K562 (cell line): ENCODE measurements at regions not wholly inside any gene's neighbourhood (a gene's known extent, or its start where the extent isn't known, plus 50 kb on each side); places are given as distances from the start of the nearest gene placed in this dataset.

Experiments
- ATAC-seq: fragments of 200-7000 bp; cut with Tn5 transposase; 3 replicates; pipeline ENCODE4 v1.9.1; 2020; ENCODE audit warnings: moderate library complexity
- BruUV-seq: library from RNA; stranded (reverse); fragments of 400-500 nt; replicated peaks from 2 replicates; lab custom pipeline; 2021; lab: Mats Ljungman, UMichigan
- CTCF ChIA-PET: fragments of 300-600 bp; formaldehyde crosslinking; extraction: SDS; loops from one replicate; lab custom pipeline; 2021; ENCODE audit warnings: low intra/inter-chr PET ratio; lab: Yijun Ruan, JAX
- POLR2A ChIA-PET: fragments of 300-600, 350-650 bp; sonication (Branson Sonifier 250); formaldehyde crosslinking; extraction: SDS; loops from one replicate; lab custom pipeline; 2021; ENCODE audit warnings: antibody characterized with exemption, inconsistent platforms; lab: Yijun Ruan, JAX
- DNase-seq, 4 experiments: peaks; one replicate each; pipeline versions ENCODE4 v3.0.0 to v3.0.0-alpha.2; 2011 to 2018; ENCODE audit warnings: low spot score in 3 of 4, mixed read lengths in 3 of 4; ENCODE audit errors: extremely low read depth in 1 of 4
- FAIRE-seq: peaks from 2 replicates; lab custom pipeline; 2011; peaks lifted over from hg19 to GRCh38; lab: Jason Lieb, UNC
- H2AFZ ChIP-seq: 2 replicates; pipeline ENCODE4 v1.6.0; 2011; ENCODE audit warnings: low read depth, low read length, control low read depth, inconsistent platforms
- H3K27ac ChIP-seq: fragments of 200-600 bp; 3 replicates; pipeline ENCODE4 v1.8.0; 2011; ENCODE audit warnings: low read depth, mild to moderate bottlenecking, control low read depth, inconsistent platforms, low read length, moderate library complexity, mixed read lengths; ENCODE audit errors: extremely low read depth
- H3K27me3 ChIP-seq, 2 experiments: fragments of 300-600 bp in 1 of 2; 2 replicates in 1 of 2; 3 replicates in 1 of 2; pipeline versions ENCODE4 v1.6.0 to v1.8.0; 2011; ENCODE audit warnings: inconsistent platforms in 2 of 2, low read length in 2 of 2, mild to moderate bottlenecking in 1 of 2, mixed read lengths in 1 of 2, moderate library complexity in 1 of 2; ENCODE audit not compliant: control insufficient read depth in 2 of 2, insufficient read depth in 2 of 2
- H3K36me3 ChIP-seq: fragments of 300-600 bp; 3 replicates; pipeline ENCODE4 v1.8.0; 2011; ENCODE audit warnings: mild to moderate bottlenecking, low read length, inconsistent platforms; ENCODE audit not compliant: control insufficient read depth, insufficient read depth
- H3K4me1 ChIP-seq, 2 experiments: fragments of 200-600 bp in 1 of 2; replicated peaks in 1 of 2; 2 replicates in 1 of 2; 3 replicates in 1 of 2; pipeline versions ENCODE4 v1.5.1 to v1.8.0; 2011; ENCODE audit warnings: inconsistent platforms in 2 of 2, low read length in 2 of 2, mild to moderate bottlenecking in 1 of 2, mixed read lengths in 1 of 2, moderate library complexity in 1 of 2; ENCODE audit not compliant: control insufficient read depth in 2 of 2, insufficient read depth in 2 of 2
- H3K4me2 ChIP-seq: 2 replicates; pipeline ENCODE4 v1.6.1; 2011; ENCODE audit warnings: low read length, control low read depth, inconsistent platforms, mixed read lengths; ENCODE audit not compliant: insufficient read depth
- H3K4me3 ChIP-seq: fragments of 200-600 bp; sonication (generic), shearing (Covaris generic); 2 replicates; pipeline ENCODE4 v1.5.1; 2016; ENCODE audit warnings: control low read depth, inconsistent platforms
- H3K79me2 ChIP-seq: fragments of 200-600 bp; 3 replicates; pipeline ENCODE4 v1.8.0; 2011; ENCODE audit warnings: low read length, inconsistent platforms; ENCODE audit not compliant: control insufficient read depth, insufficient read depth
- H3K9ac ChIP-seq, 2 experiments: 2 replicates each; pipeline versions ENCODE4 v1.6.0 to v1.6.1; 2011; ENCODE audit warnings: low read depth in 2 of 2, low read length in 2 of 2, control low read depth in 1 of 2, inconsistent platforms in 1 of 2, mild to moderate bottlenecking in 1 of 2, mixed read lengths in 1 of 2; ENCODE audit not compliant: insufficient read depth in 1 of 2
- H3K9me1 ChIP-seq: one replicate; pipeline ENCODE4 v1.6.0; 2011; ENCODE audit warnings: inconsistent platforms, mild to moderate bottlenecking, low read length, moderate library complexity; ENCODE audit not compliant: control insufficient read depth, insufficient read depth
- H3K9me3 ChIP-seq: replicated peaks from 2 replicates; pipeline ENCODE4 v1.5.1; 2011; ENCODE audit warnings: low read depth, low read length, inconsistent platforms; ENCODE audit not compliant: control insufficient read depth, insufficient read depth
- H4K20me1 ChIP-seq: replicated peaks from 2 replicates; pipeline ENCODE4 v1.6.1; 2011; ENCODE audit warnings: low read length, inconsistent platforms, mixed read lengths; ENCODE audit not compliant: control insufficient read depth, insufficient read depth
- ARHGAP35 ChIP-seq: fragments of 450-650 bp; IDR thresholded peaks from 2 replicates; pipeline ENCODE4 v1.6.1; 2018; ENCODE audit not compliant: partially characterized antibody
- C11orf30 ChIP-seq: fragments of 450-650 bp; IDR thresholded peaks from 2 replicates; pipeline ENCODE4 v1.6.1; 2016; ENCODE audit warnings: low read depth, mild to moderate bottlenecking
- CBFA2T2 ChIP-seq: fragments of 450-650 bp; conservative IDR thresholded peaks from 2 replicates; pipeline ENCODE4 v1.6.1; 2017; ENCODE audit warnings: mild to moderate bottlenecking
- CBX8 ChIP-seq: fragments of 200-600 bp; sonication (generic); IDR thresholded peaks from 2 replicates; pipeline ENCODE4 v1.6.1; 2012; ENCODE audit warnings: borderline replicate concordance, mixed run types, low read depth, mild to moderate bottlenecking, moderate library complexity, mixed read lengths, low read length, control low read depth, inconsistent platforms; ENCODE audit not compliant: poor library complexity, severe bottlenecking; ENCODE audit errors: extremely low read depth
- HDGF ChIP-seq: fragments of 450-650 bp; IDR thresholded peaks from 2 replicates; pipeline ENCODE4 v1.6.1; 2016
- MAFF ChIP-seq: IDR thresholded peaks from 2 replicates; pipeline ENCODE4 v1.6.1; 2012; ENCODE audit warnings: low read length, improper control_type of control experiment
- MAFG ChIP-seq: fragments of 450-650 bp; conservative IDR thresholded peaks from 2 replicates; pipeline ENCODE4 v1.6.1; 2016; ENCODE audit warnings: missing genetic modification characterization, missing compliant biosample characterization
- MAFK ChIP-seq: IDR thresholded peaks from 2 replicates; pipeline ENCODE4 v1.6.1; 2011; ENCODE audit warnings: low read length, improper control_type of control experiment
- ZNF316 ChIP-seq: fragments of 450-650 bp; IDR thresholded peaks from 2 replicates; pipeline ENCODE4 v1.6.1; 2016
- WGBS: fragments of 100-300 bp; shearing (Covaris generic); methylation state at CpG from one replicate; pipeline ENCODE4 v1.1.6; 2016; ENCODE audit warnings: low coverage, mixed read lengths; ENCODE audit not compliant: insufficient coverage; ENCODE audit errors: missing lambda C conversion rate; 5-methylcytosine and 5-hydroxymethylcytosine counted together
- in situ Hi-C: fragments of 300-500 bp; cut with MboI; formaldehyde crosslinking; loops from 4 replicates; pipeline ENCODE4 v1.15.0; 2018; ENCODE audit warnings: inconsistent platforms, mixed read lengths
- intact Hi-C: fragments of 100-400 bp; cut with micrococcal nuclease; formaldehyde crosslinking; loops from 2 replicates; pipeline ENCODE4 v1.14.2; 2022
- TF ChIP-seq, protein P1 (sequence below): fragments of 450-650 bp; IDR thresholded peaks from 2 replicates; pipeline ENCODE4 v1.6.1; 2016; ENCODE audit warnings: antibody characterized with exemption

DNA sequence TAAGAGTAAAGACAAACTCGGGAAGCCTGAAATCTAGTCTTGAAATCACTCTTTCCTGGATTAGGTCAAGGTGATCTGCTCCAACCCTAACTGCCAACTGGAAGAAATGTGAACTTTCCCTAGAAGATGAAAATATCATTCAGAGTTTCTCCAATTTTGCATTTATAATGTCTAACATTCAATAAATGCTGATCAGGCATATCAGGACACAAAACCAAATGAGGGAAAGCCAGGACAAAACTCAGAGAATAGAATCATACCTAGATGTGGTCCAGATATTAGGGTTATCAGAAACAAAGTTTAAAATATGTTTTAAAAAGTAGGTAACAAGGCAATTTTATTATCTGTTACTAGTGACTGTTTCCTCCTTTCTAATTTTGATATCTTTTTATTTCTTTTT, 335.5 kb upstream of the MAP3K7 start:
- no peaks in the 10 kb centered on the region for H3K27me3 ChIP-seq
- H3K4me1 ChIP-seq, result no peaks in the 10 kb centered on the region
- TF ChIP-seq ARHGAP35 (no peak), HDGF (no peak), CBFA2T2 (no peak), C11orf30 (peak; percentile 66; the same call in 1 of the 2 replicates), MAFF (peak; percentile 77), ZNF316 (peak; percentile 72), MAFK (peak; percentile 65; the same call in 1 of the 2 replicates), MAFG (peak; percentile 53; the same call in 1 of the 2 replicates), CBX8 (no peak)
- TF ChIP-seq, protein P1, sequence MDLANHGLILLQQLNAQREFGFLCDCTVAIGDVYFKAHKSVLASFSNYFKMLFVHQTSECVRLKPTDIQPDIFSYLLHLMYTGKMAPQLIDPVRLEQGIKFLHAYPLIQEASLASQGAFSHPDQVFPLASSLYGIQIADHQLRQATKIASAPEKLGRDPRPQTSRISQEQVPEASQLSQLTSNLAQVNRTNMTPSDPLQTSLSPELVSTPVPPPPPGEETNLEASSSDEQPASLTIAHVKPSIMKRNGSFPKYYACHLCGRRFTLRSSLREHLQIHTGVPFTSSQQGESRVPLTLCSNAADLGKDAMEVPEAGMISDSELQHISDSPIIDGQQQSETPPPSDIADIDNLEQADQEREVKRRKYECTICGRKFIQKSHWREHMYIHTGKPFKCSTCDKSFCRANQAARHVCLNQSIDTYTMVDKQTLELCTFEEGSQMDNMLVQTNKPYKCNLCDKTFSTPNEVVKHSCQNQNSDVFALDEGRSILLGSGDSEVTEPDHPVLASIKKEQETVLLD, result no peak
- no peak overlapping the region for H2AFZ ChIP-seq
- DNase-seq (no peak), ATAC-seq (no peak), FAIRE-seq (no peak)
- in situ Hi-C loops (no loop called here), intact Hi-C loops (no loop called here)
- H3K4me2 ChIP-seq, result no peak overlapping the region
- H3K27ac ChIP-seq, result no peak overlapping the region
- POLR2A ChIA-PET, result no interaction called here
- no peaks in the 10 kb centered on the region for H3K79me2 ChIP-seq
- H3K4me3 ChIP-seq, result no peak overlapping the region
- no peaks in the 10 kb centered on the region for H4K20me1 ChIP-seq
- BruUV-seq, result no TSS peak
- WGBS, result 0% methylated on average over 1 of the region's 1 CpG
- no peaks in the 10 kb centered on the region for H3K36me3 ChIP-seq
- CTCF ChIA-PET, result no interaction called here
- no peaks in the 10 kb centered on the region for H3K9me1 ChIP-seq
- H3K9me3 ChIP-seq, result no peaks in the 10 kb centered on the region
- no peak overlapping the region for H3K9ac ChIP-seq
